ENCODE measurements at regions not wholly inside any gene's neighbourhood (a gene's known extent, or its start where the extent isn't known, plus 50 kb on each side); places are given as distances from the start of the nearest gene placed in this dataset.

DNA sequence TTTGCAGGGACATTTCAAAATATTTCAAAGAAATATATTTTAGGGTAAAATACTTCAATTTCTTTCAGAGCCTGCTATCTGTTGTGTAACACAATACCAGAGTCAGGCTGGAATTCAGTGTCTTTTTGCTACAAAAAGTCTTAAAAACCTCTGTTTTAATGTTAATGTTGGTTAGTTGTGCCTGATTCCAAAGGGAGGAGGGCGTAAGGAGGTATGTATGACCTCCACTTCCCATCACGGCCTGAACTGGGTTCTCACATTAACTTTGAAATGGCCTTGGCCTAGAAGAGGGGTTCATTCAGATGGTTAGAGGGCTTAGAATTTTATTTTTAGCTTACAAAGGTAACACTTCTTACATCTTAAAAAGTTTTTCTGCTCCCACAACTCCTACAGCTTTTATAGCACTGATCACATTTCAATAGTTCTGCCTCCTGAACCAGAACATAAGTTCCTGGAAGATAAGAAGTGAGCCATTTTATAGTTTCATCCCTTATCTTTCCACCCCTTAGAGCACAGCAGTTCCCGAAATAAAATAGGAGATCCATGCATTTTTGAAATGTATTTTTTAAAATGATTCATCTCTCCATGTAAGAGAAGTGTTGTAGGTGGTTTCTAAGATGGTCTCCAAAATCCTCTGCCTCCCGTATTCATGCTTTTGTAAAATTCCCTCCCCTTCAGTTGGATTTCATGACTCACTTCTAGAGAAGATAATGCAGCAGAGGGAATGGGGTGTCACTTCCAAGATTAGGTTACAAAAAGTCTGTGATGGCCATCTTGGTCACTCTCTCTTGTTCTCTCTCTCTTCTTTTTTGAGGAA, 543.1 kb upstream of the NECTIN3 start:
- TF ChIP-seq, protein P1, sequence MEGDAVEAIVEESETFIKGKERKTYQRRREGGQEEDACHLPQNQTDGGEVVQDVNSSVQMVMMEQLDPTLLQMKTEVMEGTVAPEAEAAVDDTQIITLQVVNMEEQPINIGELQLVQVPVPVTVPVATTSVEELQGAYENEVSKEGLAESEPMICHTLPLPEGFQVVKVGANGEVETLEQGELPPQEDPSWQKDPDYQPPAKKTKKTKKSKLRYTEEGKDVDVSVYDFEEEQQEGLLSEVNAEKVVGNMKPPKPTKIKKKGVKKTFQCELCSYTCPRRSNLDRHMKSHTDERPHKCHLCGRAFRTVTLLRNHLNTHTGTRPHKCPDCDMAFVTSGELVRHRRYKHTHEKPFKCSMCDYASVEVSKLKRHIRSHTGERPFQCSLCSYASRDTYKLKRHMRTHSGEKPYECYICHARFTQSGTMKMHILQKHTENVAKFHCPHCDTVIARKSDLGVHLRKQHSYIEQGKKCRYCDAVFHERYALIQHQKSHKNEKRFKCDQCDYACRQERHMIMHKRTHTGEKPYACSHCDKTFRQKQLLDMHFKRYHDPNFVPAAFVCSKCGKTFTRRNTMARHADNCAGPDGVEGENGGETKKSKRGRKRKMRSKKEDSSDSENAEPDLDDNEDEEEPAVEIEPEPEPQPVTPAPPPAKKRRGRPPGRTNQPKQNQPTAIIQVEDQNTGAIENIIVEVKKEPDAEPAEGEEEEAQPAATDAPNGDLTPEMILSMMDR (IDR thresholded peaks at IDR 0.05) = no peak
- TF ChIP-seq ZNF121 (CRISPR knock-in tag; IDR thresholded peaks at IDR 0.05) (no peak), FOXP1 (CRISPR knock-in tag; IDR thresholded peaks at IDR 0.05; ENCODE audit: borderline replicate concordance) (no peak), JUN (CRISPR knock-in tag; IDR thresholded peaks at IDR 0.05) (no peak), NR2C2 (CRISPR knock-in tag; IDR thresholded peaks at IDR 0.05) (no peak), TCF7 (CRISPR knock-in tag; IDR thresholded peaks at IDR 0.05; ENCODE audit: low read depth) (no peak), ZNF138 (CRISPR knock-in tag; conservative IDR thresholded peaks at IDR 0.05) (no peak), HMGXB4 (CRISPR knock-in tag; IDR thresholded peaks at IDR 0.05) (no peak), CREM (CRISPR knock-in tag; IDR thresholded peaks at IDR 0.05) (no peak), NFE2L1 (CRISPR knock-in tag; IDR thresholded peaks at IDR 0.05) (no peak), MXD4 (CRISPR knock-in tag; IDR thresholded peaks at IDR 0.05; ENCODE audit: borderline replicate concordance) (no peak), SP1 (CRISPR knock-in tag; conservative IDR thresholded peaks at IDR 0.05) (no peak)
- TF ChIP-seq, protein P2, sequence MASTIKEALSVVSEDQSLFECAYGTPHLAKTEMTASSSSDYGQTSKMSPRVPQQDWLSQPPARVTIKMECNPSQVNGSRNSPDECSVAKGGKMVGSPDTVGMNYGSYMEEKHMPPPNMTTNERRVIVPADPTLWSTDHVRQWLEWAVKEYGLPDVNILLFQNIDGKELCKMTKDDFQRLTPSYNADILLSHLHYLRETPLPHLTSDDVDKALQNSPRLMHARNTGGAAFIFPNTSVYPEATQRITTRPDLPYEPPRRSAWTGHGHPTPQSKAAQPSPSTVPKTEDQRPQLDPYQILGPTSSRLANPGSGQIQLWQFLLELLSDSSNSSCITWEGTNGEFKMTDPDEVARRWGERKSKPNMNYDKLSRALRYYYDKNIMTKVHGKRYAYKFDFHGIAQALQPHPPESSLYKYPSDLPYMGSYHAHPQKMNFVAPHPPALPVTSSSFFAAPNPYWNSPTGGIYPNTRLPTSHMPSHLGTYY (CRISPR knock-in tag; IDR thresholded peaks at IDR 0.05) = no peak

Measured in WTC11 (cell line).